OCI-LY3 (cell line): ENCODE measurements at regions not wholly inside any gene's neighbourhood (a gene's known extent, or its start where the extent isn't known, plus 50 kb on each side); places are given as distances from the start of the nearest gene placed in this dataset.

Source experiments
- H2AFZ ChIP-seq: fragments of 200-600, 300-600 bp; shearing (Covaris generic); 2 replicates; pipeline ENCODE4 v1.6.0; 2014; ENCODE audit warnings: antibody characterized with exemption, low read depth, low read length
- H3K27ac ChIP-seq: fragments of 200-600, 300-600 bp; sonication (generic); 2 replicates; pipeline ENCODE4 v1.5.1; 2014; ENCODE audit warnings: mild to moderate bottlenecking, low read length, moderate library complexity, mixed read lengths
- H3K27me3 ChIP-seq: fragments of 200-600, 300-600 bp; sonication (generic); 2 replicates; pipeline ENCODE4 v1.6.1; 2014; ENCODE audit warnings: low read depth, low read length, mixed read lengths
- H3K36me3 ChIP-seq: fragments of 200-600, 300-600 bp; sonication (generic); replicated peaks from 2 replicates; pipeline ENCODE3; 2014; ENCODE audit warnings: low read depth, low read length, mixed read lengths
- H3K4me1 ChIP-seq: fragments of 300-600, 200-600 bp; sonication (generic); 2 replicates; pipeline ENCODE4 v1.6.1; 2014; ENCODE audit warnings: low read length, mixed read lengths
- H3K4me2 ChIP-seq: fragments of 200-600, 300-600 bp; sonication (generic); 2 replicates; pipeline ENCODE4 v1.6.1; 2014; ENCODE audit warnings: low read length, mixed read lengths
- H3K4me3 ChIP-seq: fragments of 300-600, 200-600 bp; sonication (generic); 2 replicates; pipeline ENCODE4 v1.5.1; 2014; ENCODE audit warnings: antibody characterized with exemption, mild to moderate bottlenecking, low read length, moderate library complexity
- H3K79me2 ChIP-seq: fragments of 300-600, 200-600 bp; shearing (Covaris generic); 2 replicates; pipeline ENCODE4 v1.6.1; 2014; ENCODE audit warnings: mild to moderate bottlenecking, low read length, mixed read lengths
- H3K9ac ChIP-seq: fragments of 300-600, 200-600 bp; shearing (Covaris generic); 2 replicates; pipeline ENCODE4 v1.6.0; 2014; ENCODE audit warnings: mild to moderate bottlenecking, low read length, moderate library complexity
- H3K9me3 ChIP-seq: fragments of 200-600, 300-600 bp; shearing (Covaris generic); 2 replicates; pipeline ENCODE4 v1.6.1; 2014; ENCODE audit warnings: low read length, mixed read lengths; ENCODE audit not compliant: insufficient read depth
- H4K20me1 ChIP-seq: fragments of 200-600, 300-600 bp; sonication (generic); 2 replicates; pipeline ENCODE4 v1.6.1; 2016; ENCODE audit warnings: low read length, mixed read lengths; ENCODE audit not compliant: insufficient read depth
- CTCF ChIP-seq: fragments of 200-600, 300-600 bp; sonication (generic); IDR thresholded peaks from 2 replicates; pipeline ENCODE4 v1.5.1; 2014; ENCODE audit warnings: antibody characterized with exemption, low read length, low read depth
- EZH2phosphoT487 ChIP-seq: fragments of 200-600 bp; shearing (Covaris generic); IDR thresholded peaks from 2 replicates; pipeline ENCODE4 v1.6.1; 2018; ENCODE audit warnings: antibody characterized with exemption, mixed run types, low read depth

GRCh38 chr5:120886351-120886860 is 422.3 kb downstream of the PRR16 start:
- no peaks in the 10 kb centered on the region for H3K27me3 ChIP-seq
- no peak for TF ChIP-seq CTCF
- TF ChIP-seq EZH2phosphoT487, result no peak
- no peaks in the 10 kb centered on the region for H3K9me3 ChIP-seq
- no peaks in the 10 kb centered on the region for H4K20me1 ChIP-seq
- H3K4me2 ChIP-seq, result no peak overlapping the region
- no peak overlapping the region for H2AFZ ChIP-seq
- H3K4me3 ChIP-seq, result no peak overlapping the region
- no peaks in the 10 kb centered on the region for H3K79me2 ChIP-seq
- H3K27ac ChIP-seq, result no peak overlapping the region
- no peaks in the 10 kb centered on the region for H3K4me1 ChIP-seq
- H3K36me3 ChIP-seq, result no peaks in the 10 kb centered on the region
- no peak overlapping the region for H3K9ac ChIP-seq

- no peak overlapping the region for H3K9ac ChIP-seq
- H3K79me2 ChIP-seq, result no peaks in the 10 kb centered on the region
- H2AFZ ChIP-seq, result no peak overlapping the region
- TF ChIP-seq CTCF, result no peak
- TF ChIP-seq EZH2phosphoT487, result no peak
- no peaks in the 10 kb centered on the region for H4K20me1 ChIP-seq
- H3K4me1 ChIP-seq, result no peaks in the 10 kb centered on the region
- no peak overlapping the region for H3K4me3 ChIP-seq
- H3K4me2 ChIP-seq, result no peak overlapping the region
- no peaks in the 10 kb centered on the region for H3K9me3 ChIP-seq
- no peak overlapping the region for H3K27ac ChIP-seq
- H3K27me3 ChIP-seq, result no peaks in the 10 kb centered on the region
- H3K36me3 ChIP-seq, result no peaks in the 10 kb centered on the region
Measured at GRCh38 chr5:120895660-120896059, 431.6 kb downstream of the PRR16 start.

DNA sequence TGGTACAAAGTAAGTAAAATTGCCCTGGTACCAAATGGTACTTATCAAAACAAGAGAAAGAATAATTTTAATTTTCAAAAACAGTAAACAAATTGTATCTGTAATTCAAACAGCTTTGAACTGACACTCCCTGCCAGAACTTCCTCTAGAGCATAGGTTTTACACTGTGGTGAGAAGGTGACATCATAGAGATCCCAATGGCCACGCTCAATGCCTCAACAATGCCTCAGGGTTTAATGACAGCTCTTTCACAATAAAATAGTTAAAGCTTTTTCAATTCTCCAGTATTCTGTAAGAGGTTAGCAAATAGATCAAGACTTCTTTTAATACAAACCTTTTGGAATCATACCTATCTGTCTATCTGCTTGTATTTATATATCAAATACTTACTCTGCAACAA is 437.1 kb downstream of the PRR16 start:
- Histone ChIP-seq H3K36me3 (no peaks in the 10 kb centered on the region), H3K27me3 (no peaks in the 10 kb centered on the region), H3K9me3 (no peaks in the 10 kb centered on the region), H3K4me1 (no peaks in the 10 kb centered on the region), H2AFZ (no peak overlapping the region), H3K4me2 (no peak overlapping the region), H3K79me2 (no peaks in the 10 kb centered on the region), H3K4me3 (no peak overlapping the region), H4K20me1 (no peaks in the 10 kb centered on the region), H3K9ac (no peak overlapping the region), H3K27ac (no peak overlapping the region)
- TF ChIP-seq CTCF (no peak), EZH2phosphoT487 (no peak)

DNA sequence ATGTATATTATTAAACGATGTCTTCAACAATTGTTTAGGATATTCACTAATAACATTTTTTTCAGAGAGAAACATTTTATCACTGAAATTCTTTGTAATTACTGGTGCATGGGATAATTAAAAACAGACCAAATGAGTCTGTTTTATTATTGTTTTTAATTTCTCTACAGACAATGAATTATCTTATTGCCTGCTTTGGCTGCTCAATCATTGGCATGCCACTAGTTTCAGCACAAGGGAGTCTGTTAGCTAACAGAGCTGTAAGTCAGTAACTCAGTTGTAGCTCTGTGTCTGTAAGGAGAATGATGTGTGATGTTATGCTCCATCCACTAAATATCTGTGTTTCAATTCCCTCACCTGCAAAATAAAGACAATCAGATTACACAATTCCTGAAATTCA is 443.9 kb downstream of the PRR16 start:
- Histone ChIP-seq H3K27ac (no peak overlapping the region), H3K9me3 (no peaks in the 10 kb centered on the region), H4K20me1 (no peaks in the 10 kb centered on the region), H2AFZ (no peak overlapping the region), H3K4me3 (no peak overlapping the region), H3K4me2 (no peak overlapping the region), H3K4me1 (no peaks in the 10 kb centered on the region), H3K79me2 (no peaks in the 10 kb centered on the region), H3K36me3 (no peaks in the 10 kb centered on the region), H3K9ac (no peak overlapping the region), H3K27me3 (no peaks in the 10 kb centered on the region)
- TF ChIP-seq EZH2phosphoT487 (no peak), CTCF (no peak)
